A204.1 (cell line): ENCODE measurements at regions not wholly inside any gene's neighbourhood (a gene's known extent, or its start where the extent isn't known, plus 50 kb on each side); places are given as distances from the start of the nearest gene placed in this dataset.

Experiments used
- FAIRE-seq: peaks from 2 replicates; lab custom pipeline; 2012; peaks lifted over from hg19 to GRCh38; lab: Jason Lieb, UNC

DNA sequence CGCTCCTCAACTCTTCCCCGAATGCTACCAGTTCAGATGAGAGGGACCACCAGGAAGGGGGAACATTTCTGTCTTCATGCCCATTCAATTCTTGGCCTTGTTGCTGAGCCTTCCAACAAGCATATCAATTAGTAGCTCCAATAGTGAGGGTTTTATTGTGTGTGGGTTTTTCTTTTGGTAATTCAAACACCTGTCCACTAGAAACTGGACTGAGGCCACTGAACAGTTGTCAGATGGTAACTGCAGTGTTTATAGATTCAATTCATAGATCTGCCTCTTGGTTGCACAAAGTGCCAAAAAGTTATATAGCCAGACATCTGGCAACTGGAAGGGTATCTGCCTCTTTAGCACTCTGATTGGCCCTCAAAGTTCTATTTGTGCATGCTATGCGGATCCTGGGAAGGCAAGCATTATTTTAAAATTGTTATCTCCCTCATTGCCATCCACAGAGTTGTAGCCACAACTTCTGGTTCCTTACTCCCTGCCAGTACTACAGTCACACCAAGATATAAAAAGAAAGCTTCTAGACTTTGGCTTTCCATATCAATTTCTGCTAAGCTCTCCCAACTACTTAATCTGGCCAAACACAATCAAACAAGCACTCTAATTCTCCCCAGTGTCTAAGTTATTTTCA is 83.3 kb upstream of the ZNF521 start:
- no peak for FAIRE-seq

DNA sequence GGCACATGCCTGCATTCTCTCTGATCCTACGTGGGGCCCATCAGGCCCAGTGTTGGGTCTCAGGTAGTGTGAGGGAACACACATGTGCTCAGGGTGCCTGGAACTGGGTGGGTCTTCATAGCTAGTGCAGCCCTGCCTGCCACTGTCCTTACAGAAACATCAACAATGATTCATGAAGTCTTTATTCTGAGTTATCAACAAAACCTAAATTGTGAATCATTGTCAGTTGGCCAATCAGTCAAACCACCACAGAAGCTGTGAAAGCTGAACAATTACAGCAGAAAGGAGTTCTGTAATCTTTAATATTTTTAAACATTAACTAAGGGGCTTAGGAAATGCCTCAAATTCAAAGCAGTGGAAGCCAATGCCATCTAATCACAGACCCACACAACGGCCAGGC is 82.8 kb upstream of the ZNF521 start:
- FAIRE-seq = no peak

DNA sequence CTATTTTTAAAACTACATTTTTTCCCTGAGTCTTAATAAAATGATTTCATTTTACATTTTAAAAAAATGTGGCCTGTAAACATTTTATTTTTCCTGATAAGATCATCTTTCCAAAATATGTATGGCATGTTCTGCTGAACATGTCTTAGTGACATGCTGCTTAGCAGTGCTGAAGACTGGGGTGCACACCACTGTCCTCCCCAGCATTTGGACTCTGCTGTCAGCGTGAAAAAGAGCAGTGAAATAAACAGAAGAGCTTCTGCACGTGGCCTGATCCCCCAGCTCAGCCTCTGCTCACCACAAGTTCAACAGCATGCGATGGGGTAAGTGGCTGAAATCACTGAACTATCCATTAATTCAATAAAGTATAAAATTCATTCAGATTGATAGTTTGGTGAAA is 81.6 kb upstream of the ZNF521 start:
- no peak for FAIRE-seq

DNA sequence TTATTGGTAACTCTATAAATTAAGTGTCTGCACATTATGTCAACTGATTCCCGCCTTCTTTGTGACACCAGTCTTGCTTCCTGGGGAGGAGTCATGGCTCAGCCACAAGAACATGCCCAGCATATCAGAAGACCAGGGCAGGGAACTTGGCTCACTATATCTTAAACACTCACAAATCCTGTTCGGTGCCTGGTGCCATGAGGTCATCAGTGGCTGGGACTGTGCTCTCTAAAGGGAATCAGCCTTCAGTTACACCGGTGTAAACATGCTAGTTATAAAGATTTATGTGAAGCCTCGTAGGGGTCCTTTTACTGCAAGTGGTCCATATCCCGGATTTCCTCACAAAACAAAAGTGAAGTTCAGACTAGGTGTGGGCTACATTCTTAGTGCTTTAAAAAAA is 73.1 kb upstream of the ZNF521 start:
- FAIRE-seq = no peak

GRCh38 chr18:25423760-25424159 is 71.8 kb upstream of the ZNF521 start:
- no peak for FAIRE-seq

GRCh38 chr18:25423267-25423666 is 71.3 kb upstream of the ZNF521 start:
- no peak for FAIRE-seq

DNA sequence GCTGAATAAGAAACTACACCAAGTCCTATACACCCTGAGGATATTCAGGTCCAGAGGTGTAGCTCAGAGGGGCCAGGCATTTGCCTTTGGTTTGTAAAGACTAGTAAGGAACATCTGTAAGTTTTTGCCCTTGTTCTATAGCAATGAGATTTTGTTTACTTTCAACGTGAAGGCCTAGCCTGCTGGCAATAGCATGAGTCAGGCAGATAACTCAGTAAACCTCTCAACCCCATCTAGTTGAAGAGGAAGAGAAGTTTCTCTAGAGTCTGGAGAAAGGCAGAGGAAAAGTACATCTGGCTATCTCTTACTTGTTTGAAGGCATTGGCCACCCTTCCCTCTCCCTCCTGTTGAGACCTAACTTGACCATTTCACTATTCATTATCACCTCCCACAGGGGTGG is 70.3 kb upstream of the ZNF521 start:
- FAIRE-seq = no peak

- FAIRE-seq = no peak
Measured at GRCh38 chr18:25420077-25420825, 68.3 kb upstream of the ZNF521 start.

GRCh38 chr18:25416374-25416773 is 64.4 kb upstream of the ZNF521 start:
- no peak for FAIRE-seq

DNA sequence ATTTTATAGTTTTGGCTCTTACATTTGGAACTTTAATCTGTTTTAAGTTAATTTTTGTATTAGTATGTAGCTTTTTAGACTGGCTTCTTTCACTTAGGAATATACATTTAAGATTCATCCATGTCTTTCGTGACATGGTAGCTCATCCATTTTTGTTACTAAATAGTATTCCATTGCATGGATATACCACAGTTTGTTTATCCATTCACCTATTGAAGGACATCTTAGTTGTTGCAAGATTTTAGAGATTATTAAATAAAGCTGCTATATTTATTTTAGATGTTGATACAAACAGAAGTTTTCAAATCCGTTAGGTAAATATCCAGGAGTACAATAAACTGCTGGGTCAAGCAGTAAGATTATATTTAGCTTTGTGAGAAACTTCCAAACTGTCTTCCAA is 58.0 kb upstream of the ZNF521 start:
- FAIRE-seq = no peak

DNA sequence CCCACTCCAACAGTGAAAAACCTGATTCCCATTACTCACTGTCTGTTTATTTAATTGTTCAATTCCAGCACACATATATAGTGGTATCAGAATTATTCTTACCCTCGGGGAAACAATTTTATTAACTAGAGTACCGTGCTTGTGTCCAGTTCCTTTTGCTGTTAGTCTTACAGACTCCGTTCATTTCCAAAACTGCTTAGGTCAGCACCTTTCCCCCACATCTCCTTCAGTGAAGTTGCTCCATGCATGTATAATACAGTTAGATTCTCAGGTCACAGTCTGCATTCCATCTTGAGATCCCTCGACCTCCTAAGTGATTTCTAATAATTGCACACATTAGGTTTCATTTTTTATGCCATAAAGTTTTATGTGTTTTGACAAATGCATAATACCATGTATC is 56.3 kb upstream of the ZNF521 start:
- no peak for FAIRE-seq
